RWPE2 (cell line): ENCODE measurements at regions not wholly inside any gene's neighbourhood (a gene's known extent, or its start where the extent isn't known, plus 50 kb on each side); places are given as distances from the start of the nearest gene placed in this dataset.

Source experiments
- ATAC-seq: fragments of 200-7000 bp; cut with Tn5 transposase; 3 replicates; pipeline ENCODE4 v1.9.1; 2021; ENCODE audit warnings: low read depth
- DNase-seq: peaks from one replicate; pipeline ENCODE4 v3.0.0-alpha.2; 2020; ENCODE audit warnings: low spot score
- H3K27ac ChIP-seq: fragments of 450-650 bp; 2 replicates; pipeline ENCODE4 v1.5.1; 2017; ENCODE audit warnings: mild to moderate bottlenecking; ENCODE audit not compliant: poor library complexity, severe bottlenecking
- H3K27me3 ChIP-seq: fragments of 250-450 bp; sonication (Bioruptor Pico); 2 replicates; pipeline ENCODE4 v1.5.1; 2021; ENCODE audit warnings: mild to moderate bottlenecking, moderate library complexity; ENCODE audit not compliant: insufficient read depth, poor library complexity, severe bottlenecking
- H3K36me3 ChIP-seq: fragments of 250-450 bp; sonication (Bioruptor Pico); 2 replicates; pipeline ENCODE4 v1.5.1; 2020; ENCODE audit warnings: low read depth, mild to moderate bottlenecking, moderate library complexity
- H3K4me1 ChIP-seq: fragments of 250-450 bp; sonication (Bioruptor Pico); 2 replicates; pipeline ENCODE4 v1.5.1; 2021; ENCODE audit warnings: mild to moderate bottlenecking, moderate library complexity; ENCODE audit not compliant: insufficient read depth, poor library complexity, severe bottlenecking
- H3K4me3 ChIP-seq: fragments of 250-450 bp; sonication (Bioruptor Pico); 2 replicates; pipeline ENCODE4 v1.5.1; 2021; ENCODE audit warnings: mild to moderate bottlenecking, moderate library complexity; ENCODE audit not compliant: severe bottlenecking
- H3K9me3 ChIP-seq: fragments of 250-450 bp; sonication (Bioruptor Pico); 2 replicates; pipeline ENCODE4 v1.5.1; 2021; ENCODE audit warnings: mild to moderate bottlenecking, moderate library complexity; ENCODE audit not compliant: severe bottlenecking
- TF ChIP-seq, protein P1 (sequence below): fragments of 450-650 bp; IDR thresholded peaks from one replicate; pipeline ENCODE4 v1.5.1; 2017; ENCODE audit warnings: mild to moderate bottlenecking, moderate library complexity; ENCODE audit not compliant: poor library complexity, severe bottlenecking

DNA sequence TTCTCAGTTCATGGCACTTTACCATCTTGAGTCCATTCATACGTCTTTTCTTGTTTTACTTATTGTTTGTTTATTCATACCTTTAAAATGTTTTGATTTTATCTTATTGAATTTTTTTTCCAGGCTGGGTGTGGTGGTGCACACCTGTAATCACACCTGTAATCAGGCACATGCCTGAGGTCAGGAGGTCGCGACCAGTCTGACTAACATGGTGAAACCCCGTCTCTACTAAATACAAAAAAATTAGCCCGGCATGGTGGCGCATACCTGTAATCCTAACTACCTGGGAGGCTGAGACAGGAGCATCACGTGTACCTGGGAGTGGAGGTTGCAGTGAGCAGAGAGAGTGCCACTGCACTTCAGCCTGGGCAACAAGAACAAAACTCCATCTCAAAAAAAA is 104.1 kb upstream of the MROH9 start:
- TF ChIP-seq, protein P1, sequence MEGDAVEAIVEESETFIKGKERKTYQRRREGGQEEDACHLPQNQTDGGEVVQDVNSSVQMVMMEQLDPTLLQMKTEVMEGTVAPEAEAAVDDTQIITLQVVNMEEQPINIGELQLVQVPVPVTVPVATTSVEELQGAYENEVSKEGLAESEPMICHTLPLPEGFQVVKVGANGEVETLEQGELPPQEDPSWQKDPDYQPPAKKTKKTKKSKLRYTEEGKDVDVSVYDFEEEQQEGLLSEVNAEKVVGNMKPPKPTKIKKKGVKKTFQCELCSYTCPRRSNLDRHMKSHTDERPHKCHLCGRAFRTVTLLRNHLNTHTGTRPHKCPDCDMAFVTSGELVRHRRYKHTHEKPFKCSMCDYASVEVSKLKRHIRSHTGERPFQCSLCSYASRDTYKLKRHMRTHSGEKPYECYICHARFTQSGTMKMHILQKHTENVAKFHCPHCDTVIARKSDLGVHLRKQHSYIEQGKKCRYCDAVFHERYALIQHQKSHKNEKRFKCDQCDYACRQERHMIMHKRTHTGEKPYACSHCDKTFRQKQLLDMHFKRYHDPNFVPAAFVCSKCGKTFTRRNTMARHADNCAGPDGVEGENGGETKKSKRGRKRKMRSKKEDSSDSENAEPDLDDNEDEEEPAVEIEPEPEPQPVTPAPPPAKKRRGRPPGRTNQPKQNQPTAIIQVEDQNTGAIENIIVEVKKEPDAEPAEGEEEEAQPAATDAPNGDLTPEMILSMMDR = no peak
- Histone ChIP-seq H3K4me1 (no peaks in the 10 kb centered on the region), H3K27me3 (no peaks in the 10 kb centered on the region), H3K36me3 (no peaks in the 10 kb centered on the region), H3K9me3 (no peaks in the 10 kb centered on the region), H3K4me3 (no peak overlapping the region), H3K27ac (no peak overlapping the region)
- ATAC-seq = no peak
- DNase-seq = no peak

DNA sequence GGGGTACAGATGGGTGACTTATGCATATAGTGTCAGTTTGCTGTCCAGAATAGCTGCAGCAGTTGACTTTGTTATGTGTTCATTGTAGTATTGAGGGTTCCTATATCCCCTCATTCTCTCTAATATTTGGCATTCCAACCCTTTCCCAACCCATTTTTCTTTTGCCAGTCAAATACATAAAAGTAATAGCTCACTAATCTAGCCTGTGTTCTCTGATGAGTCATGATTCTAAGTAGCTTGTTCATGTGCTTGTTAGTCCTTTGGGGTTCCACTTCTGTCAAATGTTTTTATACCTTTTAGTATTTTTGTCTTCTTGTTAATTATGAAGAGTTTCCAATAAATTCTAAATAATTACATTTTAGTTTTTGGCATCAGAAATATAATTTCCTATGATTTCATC is 99.2 kb upstream of the MROH9 start:
- DNase-seq = no peak
- H3K36me3 ChIP-seq = no peaks in the 10 kb centered on the region
- TF ChIP-seq, protein P1 = no peak
- H3K4me1 ChIP-seq = no peaks in the 10 kb centered on the region
- H3K27me3 ChIP-seq = peaks cover 6% of the 10 kb centered on the region
- no peak for ATAC-seq
- no peak overlapping the region for H3K4me3 ChIP-seq
- H3K9me3 ChIP-seq = no peaks in the 10 kb centered on the region
- no peak overlapping the region for H3K27ac ChIP-seq

DNA sequence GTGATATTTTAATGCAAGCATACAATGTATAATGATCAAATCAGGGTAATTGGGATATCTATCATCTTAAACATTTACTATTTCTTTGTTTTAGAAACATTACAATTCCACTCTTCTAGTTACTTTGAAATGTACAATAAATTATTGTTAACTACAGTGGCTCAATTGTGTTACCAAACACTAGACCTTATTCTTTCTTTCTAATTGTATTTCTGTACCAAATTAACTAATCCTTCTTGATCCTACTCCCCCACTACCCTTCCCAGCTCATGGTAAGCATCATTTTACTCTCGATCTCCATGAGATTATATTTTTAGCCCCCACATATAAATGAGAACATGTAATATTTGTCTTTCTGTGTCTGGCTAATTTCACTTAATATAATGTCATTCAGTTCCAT is 95.0 kb upstream of the MROH9 start:
- DNase-seq = no peak
- Histone ChIP-seq H3K4me1 (no peaks in the 10 kb centered on the region), H3K27me3 (peaks cover 6% of the 10 kb centered on the region), H3K4me3 (no peak overlapping the region), H3K36me3 (no peaks in the 10 kb centered on the region), H3K27ac (no peak overlapping the region), H3K9me3 (no peaks in the 10 kb centered on the region)
- no peak for ATAC-seq
- TF ChIP-seq, protein P1 = no peak

DNA sequence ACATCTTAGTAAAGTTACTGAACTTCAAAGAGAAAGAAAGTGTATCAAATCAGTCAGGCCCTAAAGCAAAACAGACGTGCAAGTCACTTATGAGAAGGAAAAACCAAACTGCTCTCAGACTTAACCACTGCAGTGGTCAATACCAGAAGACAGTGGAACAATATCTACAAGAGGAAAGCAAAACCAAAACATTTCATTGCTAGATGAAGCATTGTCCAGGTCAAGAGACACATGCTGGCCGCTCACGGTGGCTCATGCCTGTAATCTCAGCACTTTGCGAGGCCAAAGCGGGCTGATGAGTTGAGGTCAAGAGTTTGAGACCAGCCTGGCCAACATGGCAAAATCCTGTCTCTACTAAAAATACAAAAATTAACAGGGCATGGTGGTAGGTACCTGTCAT is 82.0 kb upstream of the MROH9 start:
- Histone ChIP-seq H3K9me3 (no peaks in the 10 kb centered on the region), H3K36me3 (no peaks in the 10 kb centered on the region), H3K4me1 (no peaks in the 10 kb centered on the region), H3K27ac (no peak overlapping the region), H3K27me3 (peaks cover 3% of the 10 kb centered on the region), H3K4me3 (no peak overlapping the region)
- DNase-seq (no peak), ATAC-seq (no peak)
- TF ChIP-seq, protein P1 = no peak

DNA sequence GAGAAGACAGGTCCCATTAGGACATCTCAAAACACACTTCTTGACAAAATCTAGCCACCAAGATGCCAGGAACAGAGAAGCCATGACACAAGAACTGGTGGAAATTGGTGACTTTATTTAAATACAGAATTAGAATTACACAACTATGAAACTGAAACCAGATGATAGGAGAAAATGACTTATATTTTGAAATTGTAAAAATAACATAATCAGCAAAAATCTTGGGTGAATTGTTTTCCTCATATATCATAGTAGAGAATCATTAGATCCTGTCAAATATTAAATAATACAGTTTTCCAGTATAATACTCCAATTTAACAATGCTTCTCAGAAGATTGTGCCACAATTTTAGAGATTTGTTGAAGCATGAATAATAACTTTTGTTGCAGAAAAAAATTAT is 81.5 kb upstream of the MROH9 start:
- Histone ChIP-seq H3K4me3 (no peak overlapping the region), H3K9me3 (no peaks in the 10 kb centered on the region), H3K4me1 (no peaks in the 10 kb centered on the region), H3K27ac (no peak overlapping the region), H3K27me3 (peaks cover 3% of the 10 kb centered on the region), H3K36me3 (no peaks in the 10 kb centered on the region)
- TF ChIP-seq, protein P1 = no peak
- ATAC-seq (no peak), DNase-seq (no peak)
